NCI-H1694 treated with DMSO at 0.1 percent for 48 hours (cell line): ENCODE measurements at regions not wholly inside any gene's neighbourhood (a gene's known extent, or its start where the extent isn't known, plus 50 kb on each side); places are given as distances from the start of the nearest gene placed in this dataset.

Source experiments
- DNase-seq: peaks from one replicate; lab custom pipeline; 2025; lab: John Stamatoyannopoulos, UW

DNA sequence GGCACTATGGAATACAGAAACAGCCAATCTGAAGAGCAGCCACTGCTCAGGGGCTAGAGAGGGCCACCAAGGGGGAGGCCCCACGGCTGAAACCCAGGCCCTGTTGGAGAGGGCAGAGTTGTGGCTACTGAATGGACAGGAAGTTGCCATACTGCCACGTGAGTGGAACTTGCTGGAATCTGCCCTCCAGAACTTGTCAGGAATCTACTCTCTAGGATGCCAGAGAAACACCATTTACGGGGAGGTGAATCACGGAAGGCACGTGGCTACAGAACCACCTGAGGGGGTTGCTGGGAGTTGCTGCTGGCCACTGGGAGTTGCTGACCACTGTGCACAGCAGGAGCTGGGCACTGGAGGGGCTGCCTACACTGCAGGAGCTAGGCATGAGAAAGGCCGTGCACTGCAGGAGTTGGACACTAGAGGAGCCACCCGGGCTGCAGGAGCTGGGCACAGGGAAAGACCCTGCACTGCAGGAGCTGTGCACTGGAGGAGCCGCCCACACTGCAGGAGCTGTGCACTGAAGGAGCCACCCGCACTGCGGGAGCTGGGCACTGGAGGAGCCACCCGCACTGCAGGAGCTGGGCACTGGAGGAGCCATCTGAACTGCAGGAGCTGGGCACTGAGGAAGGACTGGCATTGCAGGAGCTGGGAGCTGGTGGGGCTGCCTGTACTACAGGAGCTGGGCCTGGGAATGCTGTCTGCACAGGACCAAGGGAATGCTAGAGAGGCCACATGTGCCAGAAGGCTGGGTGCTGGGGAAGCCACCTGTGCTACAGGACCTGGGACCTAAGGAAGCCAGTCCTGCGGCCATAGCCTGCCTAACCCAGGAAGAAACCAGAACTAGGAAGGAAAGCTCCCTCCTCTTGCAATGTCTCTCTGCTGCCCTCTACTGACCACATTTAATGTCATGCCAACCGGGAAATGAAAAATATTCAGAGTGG, 343.4 kb downstream of the MATN1 start:
- peak; percentile 81 for DNase-seq

DNA sequence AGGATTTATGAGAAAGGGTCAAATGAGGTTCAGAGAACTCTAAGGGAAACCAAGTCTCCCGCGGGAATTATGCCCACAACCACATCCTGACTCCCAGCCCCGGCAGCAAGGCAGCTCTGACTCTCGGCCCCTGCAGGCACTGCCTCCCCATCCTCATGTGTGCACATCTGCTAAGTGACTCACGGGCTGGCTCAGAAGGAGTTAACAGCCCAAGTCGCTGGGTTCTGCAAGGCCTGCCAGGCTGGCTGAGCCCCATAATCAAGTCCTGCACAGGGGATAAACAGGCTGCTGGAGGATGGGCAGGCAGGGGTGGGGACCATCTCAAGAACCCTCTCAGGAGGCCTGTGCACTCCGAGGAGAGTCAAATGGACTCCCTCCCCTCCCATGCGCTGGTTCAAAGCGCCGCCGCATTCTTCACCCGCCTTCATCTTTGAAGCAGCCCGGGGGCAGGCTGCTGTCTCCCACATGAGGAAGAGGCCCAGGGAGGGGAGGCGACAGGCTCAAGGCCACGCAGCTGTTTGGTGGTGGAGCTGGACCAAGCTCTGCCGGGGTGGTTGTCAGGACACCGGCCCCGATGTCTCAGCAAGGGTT, 344.3 kb downstream of the MATN1 start:
- DNase-seq: no peak

DNA sequence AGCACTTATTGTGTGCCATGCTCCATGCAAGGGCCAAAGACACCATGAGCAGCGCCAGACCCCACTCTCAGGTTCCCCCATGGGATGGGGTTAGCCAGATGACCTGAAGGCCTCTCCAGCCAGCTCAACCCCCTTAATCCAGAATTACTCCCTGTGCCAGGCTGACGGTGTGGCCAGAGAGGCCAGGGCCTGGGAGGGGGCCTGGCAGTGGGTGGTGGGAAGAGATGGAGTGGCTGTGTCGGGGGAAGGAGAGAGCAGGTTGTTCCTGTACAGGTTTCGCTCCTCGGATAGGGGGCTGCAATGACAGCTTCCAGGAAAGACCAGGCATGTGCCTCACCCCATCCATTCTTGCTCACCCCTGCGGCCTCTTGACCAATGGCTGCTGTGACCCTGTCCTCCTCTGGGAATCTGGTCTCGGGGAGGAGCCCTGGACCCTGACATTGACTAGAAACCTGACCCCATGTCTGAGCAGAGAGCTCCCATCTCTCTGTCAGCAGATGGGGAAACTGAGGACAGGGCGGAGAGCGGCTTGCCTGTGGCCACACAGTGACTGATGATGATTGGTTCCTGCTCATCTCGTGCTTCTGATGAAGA, 345.3 kb downstream of the MATN1 start:
- no peak for DNase-seq

- no peak for DNase-seq
These were observed 346.0 kb downstream of the MATN1 start for GRCh38 chr1:30377230-30378002.

DNA sequence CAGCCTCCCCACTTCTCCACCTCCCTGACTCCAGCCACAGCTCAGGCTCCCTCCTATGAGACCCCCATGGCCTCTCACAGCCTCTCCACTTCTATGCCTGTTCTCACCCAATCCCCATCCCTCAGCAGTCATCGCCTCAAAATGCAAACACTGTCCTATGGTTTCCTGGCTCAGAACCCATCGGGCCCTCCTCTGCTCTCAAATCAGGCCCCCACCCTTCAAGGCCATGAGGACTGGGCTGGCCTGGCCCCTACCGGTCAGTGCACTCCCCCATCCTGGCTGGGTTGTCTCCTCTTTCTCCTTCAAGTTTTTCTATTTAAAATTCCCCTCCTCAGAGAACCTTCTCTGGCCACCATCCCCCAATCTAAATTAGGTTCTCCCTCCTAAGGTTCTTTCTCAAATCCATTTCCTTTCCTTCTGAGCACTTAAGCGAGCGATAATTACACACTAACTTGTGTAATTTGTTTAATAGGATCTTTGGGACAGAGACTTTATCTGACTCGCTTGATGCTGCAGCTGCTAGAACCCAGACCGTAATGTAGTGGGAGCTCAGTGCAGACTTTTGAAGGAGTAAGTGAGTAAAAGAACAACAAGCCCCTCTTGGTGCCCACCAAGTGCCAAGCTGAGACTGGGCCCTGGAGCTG, 347.2 kb downstream of the MATN1 start:
- DNase-seq: no peak

GRCh38 chr1:30375156-30375555, 348.2 kb downstream of the MATN1 start:
- DNase-seq: no peak

DNA sequence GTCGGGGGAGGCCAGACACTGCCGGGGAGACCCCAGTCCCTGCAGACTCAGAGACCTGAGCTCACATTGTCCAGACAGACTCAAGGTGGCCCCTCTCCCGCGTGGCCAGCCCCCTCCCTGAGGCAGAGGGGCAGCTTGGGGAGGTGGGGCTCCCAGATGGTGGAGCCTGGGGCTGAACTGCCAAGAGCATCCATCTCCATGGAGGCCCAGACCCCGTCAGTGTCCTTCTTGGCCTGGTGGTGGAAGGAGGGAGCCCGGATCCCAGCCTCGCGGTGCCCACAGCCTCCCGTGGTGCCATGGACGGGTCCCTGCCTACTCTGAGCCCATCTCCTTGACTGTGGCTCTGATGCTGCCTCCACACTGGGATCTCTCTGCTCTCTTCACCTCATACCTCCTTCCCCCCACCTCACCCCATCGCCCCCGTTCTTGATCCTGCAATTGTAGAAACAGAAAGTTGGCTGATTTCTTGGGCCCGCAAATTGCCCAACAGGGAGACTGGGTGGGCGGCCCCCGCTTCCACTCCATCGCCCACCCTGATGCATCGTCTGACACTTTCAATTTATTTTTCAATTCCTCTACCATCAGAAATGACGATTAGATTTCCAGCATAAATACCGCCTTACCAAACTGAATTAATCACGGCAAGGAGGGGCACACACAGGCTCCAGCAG, 348.9 kb downstream of the MATN1 start:
- DNase-seq: no peak

GRCh38 chr1:30373471-30374399, 349.6 kb downstream of the MATN1 start:
- no peak for DNase-seq

DNA sequence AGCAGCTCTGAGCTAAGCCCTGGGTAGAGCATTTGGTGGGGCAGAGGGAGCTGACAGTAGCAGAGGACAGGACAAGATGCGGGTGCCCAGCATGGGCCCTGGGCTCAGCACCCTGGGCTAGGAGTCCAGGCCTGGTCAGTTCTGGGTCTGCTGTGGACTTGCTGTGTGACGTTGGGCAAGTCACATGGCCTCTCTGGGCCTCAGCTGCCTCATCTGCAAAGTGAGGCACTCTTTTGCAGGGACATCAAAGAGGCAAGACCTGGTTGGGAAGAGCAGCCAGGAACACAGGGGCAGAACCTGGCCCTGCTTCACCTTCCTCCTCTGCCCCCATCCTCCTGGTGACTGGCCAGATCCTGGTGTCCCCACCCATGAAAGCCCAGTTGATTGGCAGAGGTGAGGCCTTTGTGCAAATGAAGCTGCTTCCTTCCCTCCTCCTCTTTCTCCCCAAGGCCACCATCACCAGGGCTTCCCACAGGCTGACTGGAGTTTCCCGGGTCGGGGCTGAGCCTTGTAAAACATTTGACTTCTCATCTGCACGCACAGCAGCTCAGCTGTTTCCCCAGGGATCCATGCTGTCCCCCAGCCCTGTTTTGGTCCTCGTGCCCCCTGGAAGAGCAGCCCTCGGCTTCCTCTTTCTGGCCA, 350.5 kb downstream of the MATN1 start:
- no peak for DNase-seq

- DNase-seq: no peak
These were observed 351.2 kb downstream of the MATN1 start for GRCh38 chr1:30371888-30372791.

DNA sequence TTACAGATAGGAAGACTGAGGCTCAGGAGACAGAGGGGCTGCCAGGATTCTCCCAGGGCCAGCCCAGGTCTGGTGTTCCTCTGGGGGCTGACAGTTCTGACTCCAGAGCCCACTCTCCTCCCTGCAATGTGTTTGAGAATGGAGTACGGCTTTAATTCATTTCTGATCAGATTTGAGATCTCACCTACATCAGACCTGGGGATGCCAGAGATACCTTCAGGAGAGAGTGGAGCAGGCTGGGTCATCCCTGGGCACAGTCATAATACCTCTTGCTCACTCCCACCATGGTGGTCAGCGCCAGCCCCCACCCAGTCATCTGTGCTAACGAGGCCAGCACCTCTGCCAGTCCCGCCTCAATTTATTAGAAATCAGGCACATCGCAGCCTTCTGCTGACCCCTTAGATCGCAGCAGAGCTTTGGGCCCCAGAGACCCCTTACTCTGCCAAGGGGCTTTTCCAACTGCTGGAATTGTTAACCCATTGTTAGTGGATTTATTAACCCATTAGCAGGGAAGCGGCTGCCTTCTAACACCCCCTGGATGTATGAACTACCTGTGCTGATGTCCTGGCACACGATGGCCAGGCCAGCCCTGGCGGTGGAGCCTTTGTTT, 352.1 kb downstream of the MATN1 start:
- no peak for DNase-seq

- no peak for DNase-seq
These were observed 354.6 kb downstream of the MATN1 start for GRCh38 chr1:30368651-30369240.

- no peak for DNase-seq
These were observed 356.5 kb downstream of the MATN1 start for GRCh38 chr1:30366911-30367310.

GRCh38 chr1:30366199-30366598, 357.2 kb downstream of the MATN1 start:
- DNase-seq: no peak

DNA sequence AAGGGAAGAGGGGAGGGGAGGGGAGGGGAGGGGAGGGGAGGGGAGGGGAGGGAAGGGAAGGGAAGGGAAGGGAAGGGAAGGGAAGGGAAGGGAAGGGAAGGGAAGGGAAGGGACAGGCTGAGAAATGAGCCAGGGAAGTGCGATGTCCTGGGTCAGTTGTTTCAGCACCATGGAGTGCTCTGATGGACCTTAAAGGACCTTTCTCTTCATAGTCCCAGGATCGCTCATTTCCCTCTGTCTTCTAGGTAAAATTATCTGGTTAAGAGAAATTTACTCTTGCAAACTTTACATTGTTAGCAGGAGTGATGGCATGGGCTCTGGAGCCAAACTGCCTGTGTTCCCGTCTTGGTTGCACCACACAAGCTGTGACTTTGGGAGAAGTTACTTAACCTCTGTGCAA, 357.8 kb downstream of the MATN1 start:
- DNase-seq: no peak

GRCh38 chr1:30363031-30363430, 360.4 kb downstream of the MATN1 start:
- no peak for DNase-seq

DNA sequence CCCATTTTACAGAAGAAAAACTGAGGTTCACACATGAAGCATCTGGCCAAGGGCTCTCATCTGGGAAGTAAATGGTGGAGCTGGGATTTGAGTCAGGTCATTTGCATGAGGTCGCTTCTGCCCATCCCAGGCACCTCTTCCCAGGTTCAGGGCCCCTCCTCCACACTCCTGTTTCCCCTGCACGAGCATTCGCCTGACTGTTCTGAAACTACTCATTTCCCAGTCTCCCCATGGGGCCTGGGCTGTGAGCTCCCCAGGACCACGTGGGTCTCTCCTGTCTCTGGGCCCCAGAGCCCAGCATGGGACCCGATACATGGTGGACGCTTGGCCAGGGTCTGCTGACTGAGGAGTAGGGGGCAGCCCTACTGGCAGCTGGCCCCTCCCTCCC, 360.8 kb downstream of the MATN1 start:
- DNase-seq: no peak
